HG03432 (cell line): ENCODE measurements at regions not wholly inside any gene's neighbourhood (a gene's known extent, or its start where the extent isn't known, plus 50 kb on each side); places are given as distances from the start of the nearest gene placed in this dataset.

Experiments
- ATAC-seq: cut with Tn5 transposase; IDR thresholded peaks from one replicate; pipeline ENCODE4 v1.9.1; 2021; ENCODE audit warnings: mild to moderate bottlenecking, moderate library complexity; ENCODE audit not compliant: unreplicated experiment

DNA sequence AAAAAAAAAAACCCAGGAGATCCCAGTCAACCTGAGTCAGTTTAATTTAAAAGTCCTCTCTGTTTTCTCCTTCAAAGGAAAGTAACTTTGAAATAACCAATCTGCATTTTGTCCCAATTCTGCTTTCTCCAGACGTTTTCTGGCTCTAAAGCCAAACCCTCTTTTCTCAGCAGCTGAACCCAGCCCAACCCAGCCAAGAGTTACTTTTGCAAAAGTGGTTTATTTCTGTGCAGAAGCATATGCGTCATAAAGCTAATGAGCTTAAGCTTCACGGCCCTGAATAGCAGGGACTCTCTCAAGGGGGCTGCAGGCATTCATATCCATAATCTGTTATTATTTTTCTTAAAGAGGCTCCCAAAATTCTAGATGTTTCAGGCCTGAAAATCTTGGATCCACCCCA, 176.6 kb downstream of the GALC start:
- no peak for ATAC-seq

DNA sequence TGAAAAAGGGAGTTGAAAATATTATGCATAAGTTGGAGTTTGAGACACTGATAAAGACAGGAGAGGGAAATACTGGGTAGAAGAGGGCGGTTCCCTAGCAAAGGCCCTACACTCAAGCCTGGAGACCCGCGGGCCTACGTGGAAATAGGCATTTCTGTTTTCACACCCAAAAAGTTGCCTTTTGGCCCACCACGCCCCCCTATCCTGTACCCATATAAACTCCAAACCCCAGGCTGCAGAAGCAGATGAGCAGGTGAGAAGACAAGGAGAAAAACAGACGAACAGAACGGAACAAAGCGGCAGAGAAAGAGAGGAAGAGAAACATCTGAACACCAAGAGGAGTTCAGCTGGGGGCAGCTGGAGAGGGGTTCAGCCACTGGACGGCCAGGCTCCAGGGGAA, 177.9 kb downstream of the GALC start:
- no peak for ATAC-seq

DNA sequence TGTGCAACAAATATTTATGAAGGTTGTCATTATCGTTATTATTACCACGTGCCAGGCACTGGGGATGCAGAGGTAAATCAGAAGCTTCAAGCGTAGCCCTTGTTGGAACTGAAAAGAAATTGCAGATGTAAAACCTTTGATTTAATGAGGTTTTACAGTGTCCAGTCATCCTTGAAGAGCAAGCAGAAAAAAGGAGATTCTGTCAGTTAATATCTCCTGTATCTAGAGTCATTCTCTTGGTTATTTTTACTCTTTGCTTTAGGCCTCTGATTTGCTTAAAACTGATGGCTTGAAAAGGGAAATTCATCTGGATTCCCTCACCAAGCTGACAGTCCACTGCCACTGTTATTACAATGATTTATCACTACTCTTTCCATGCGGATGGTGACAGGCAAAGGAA, 179.3 kb downstream of the GALC start:
- ATAC-seq: no peak

DNA sequence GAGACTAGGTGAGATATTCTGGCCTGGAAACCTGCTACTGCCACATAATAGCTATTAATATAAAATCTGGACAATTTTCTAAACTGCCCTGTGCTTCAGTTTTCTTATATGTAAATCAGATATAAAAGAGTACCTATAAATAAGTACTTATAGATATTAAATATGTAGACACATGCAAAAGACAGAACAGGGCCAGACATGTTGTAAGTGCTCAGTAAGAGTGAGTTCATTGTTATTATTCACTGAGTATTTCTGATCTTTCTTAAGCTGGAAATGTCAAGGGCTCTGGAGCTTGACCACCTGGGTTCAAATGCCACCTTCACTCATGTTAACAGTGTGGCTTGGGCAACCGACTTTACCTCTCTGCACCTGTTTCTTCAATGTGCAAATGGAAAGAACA, 179.8 kb downstream of the GALC start:
- ATAC-seq: no peak

DNA sequence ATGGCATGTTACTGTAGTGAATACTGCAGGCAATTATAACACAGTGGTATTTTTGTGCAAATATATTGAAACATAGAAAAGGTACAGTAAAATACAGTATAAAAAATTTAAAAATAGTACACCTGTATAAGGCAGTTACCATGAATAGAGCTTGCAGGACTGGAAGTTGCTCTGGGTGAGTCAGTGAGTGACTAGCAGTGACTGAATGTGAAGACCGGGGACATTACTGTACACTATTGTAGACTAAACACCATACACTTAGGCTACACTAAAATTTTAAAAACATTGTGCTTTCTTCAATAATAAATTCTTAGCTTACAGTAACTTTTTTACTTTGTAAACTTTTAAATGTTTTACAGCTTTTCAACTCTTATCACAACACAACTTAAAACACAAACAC, 181.7 kb downstream of the GALC start:
- ATAC-seq: no peak

DNA sequence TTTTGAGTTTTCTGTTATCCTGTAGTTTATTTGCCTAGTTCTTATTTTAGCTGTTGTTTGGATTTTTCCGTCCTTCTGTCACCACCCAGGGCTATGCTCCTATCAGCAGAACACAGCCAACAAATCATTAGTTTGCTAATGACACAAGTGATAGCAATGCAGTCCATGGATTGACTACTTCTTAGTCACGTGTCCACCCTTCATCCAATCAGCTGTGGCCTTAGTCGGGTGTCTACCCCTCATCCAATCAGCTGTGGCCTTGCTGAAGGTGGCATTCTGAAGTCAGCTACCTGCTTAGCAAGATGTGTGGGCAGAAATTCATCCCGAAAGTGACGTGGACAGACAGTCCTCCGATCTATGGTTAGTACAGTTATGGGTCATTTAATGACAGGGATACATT, 182.3 kb downstream of the GALC start:
- ATAC-seq: no peak

DNA sequence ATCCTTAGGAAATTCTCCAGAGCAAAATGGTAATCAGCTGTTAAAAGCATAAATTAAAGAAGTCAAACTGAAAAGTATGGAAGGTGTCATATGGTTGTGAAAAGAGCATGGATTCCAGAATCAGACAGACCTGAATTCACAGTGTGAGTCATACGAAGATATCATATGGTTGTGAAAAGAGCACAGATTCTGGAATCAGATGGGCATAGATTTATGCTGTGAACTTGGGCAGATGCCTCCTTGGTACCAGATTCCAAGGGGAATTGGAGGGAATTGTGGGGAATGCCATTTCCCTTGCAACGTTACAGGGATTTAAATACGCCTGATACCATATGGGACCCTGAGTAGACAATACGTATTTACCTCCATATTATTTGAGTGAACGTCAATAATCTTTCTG, 183.7 kb downstream of the GALC start:
- ATAC-seq: no peak

DNA sequence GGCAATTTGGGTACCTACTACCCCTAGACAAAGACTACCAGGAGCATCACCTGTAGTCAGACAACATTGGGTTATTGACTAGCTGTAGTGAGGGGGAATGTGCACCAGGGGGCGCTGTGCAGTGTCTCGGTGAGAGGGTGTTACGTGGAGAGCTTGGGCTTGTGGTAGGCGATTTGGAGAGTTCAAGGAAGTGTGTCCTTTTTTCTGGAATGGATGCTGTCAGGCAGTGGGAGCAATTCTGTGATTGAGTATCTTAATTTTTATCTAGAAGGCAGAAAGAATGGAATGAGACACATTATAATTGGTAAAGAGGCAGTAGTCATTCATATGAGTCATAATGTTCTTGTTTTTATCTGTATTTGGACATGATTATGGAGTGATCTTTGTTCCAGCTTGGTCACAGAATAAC, 187.7 kb downstream of the GALC start:
- peak; percentile 86 for ATAC-seq

DNA sequence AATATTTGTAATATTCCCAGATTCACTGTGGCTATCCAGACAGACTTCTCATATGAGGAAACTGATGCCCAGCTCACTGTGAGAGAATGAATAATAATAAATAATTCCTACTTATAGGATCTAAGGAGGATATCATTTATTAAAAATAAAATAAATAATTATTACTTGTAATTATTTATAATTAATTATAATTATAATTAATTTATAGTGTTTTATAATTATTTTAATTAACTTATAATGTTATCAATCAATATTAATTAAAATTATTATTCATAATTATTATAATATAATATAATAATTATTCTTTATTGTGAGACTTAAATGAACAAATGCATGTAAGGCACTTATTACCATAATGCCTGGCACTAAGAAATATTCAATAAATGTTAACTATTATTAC, 192.8 kb downstream of the GALC start:
- ATAC-seq: no peak

DNA sequence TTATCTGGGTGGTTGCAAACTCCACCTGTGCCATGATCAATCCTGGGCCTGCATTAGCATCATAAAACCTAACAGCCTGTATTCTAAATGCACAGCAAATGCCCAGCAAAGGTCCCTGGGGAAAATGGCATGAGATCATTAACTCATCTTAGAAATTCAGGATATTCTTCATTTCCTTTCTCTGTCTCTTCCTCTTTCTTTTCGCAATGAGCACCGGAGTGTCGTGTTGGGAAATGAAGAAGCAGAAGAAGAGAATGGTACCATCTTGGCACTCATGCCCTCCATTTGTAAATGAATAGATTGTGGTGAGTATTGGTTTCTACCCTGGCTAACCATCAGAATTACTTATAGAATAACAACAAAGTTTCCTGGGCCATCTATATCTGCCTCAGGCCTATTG, 193.6 kb downstream of the GALC start:
- ATAC-seq: no peak

DNA sequence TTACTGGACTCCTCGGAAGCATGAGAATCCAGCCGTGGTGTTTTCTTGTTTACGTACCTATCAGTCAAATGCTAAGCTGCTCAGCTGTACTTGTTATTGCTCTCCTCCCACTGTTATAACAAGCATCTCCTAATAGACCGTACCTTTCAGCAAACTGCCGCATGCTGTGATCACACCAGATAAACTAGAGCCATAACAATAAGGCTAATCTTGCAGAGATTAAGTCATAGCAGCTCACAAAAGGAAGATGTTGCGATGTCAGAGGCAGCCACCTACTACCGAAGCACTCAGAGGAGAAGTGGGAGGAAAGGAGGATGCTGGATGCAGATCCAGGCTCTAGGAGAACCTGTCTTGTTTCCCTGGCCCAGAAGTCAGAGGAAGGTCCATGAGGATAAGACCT, 196.0 kb downstream of the GALC start:
- ATAC-seq: no peak

DNA sequence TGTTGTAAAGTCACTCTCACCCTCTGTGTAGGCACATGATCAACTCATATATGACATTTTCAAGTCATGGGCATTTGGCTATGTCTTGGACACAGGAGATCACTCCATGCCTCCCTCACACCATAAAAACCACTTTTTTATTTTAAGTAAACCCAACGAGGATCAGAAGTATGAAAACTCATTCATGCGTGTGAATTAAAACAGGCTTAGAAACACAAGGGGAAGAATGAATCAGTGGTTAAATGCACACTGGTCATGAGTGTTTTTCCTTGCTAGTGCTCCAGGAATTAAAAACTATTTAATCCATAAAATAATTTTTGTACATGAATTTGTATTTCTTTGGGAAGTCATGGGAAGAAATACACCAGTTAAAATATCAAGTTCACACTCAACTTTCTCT, 198.4 kb downstream of the GALC start:
- ATAC-seq: no peak

DNA sequence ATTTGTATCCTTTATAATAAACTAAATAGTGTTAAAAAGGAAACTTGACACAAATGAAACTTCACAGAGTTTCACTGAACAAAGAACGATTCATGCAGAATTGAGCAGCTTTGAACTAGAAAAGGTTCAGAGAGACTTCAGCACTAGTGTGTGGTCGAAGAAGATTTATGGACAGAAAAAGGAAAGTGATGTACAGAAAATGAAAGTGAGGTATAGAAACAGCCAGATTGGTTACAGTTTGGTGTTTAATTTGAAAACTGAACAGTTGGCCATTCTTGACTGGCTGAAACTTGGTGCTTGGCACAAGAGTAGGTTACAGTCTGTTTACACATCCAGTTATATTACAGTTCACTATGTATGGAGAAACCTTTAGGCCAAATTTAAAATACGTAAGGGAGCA, 207.1 kb downstream of the GALC start:
- peak; percentile 85 for ATAC-seq

DNA sequence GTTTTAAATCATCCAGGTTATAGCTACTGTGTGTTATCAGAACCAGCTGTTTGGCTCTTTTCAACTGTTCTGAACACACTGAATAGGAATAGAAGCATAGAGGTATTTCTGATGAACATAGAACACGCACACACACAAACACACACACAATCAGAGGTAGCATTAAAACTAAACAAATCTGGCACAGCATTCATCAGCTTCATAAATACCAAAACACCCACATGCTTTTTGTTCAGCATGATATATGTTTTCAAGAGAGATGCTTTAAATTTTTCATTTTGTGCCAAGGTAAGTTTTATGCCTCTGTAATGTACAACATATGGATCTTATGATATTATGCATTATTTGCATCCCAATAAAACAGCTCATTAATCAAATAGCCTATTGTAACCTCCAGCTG, 208.6 kb downstream of the GALC start:
- no peak for ATAC-seq

DNA sequence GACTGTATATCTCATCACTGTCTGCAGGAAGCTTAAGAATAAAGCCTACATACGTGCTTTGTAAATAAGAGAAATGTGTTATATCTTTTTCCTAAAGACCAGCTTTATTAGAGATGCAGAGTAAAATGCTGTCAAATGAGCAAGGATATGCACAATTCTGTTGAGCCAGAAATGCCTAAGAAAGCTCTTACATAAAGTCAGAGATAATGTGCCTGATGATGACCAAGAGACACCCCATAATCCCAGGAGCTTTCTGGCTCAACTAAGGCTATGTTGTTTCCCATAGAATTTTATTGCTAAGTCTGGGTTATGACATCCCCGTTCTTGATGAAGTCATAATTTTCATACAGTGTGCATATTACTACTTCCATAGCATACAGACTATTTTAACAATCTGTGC, 209.9 kb downstream of the GALC start:
- no peak for ATAC-seq

DNA sequence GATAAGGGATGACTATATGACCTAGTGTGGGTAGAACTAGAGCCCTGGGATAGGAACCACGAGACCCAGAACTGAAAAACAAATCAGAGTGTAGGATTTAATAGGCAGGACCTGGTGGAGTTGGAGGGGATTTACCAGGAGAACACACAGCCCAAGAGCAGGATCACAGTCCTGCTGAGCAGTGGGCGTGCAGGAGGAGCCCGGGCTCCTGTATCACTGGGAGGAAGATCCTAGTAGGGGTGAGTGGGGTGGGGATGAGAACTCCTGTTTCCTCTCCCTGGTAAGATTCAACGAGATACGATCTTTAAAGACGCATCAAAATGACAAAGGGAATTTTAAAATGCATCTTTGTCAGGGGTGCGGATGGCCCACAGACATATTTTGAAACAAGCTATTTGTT, 220.1 kb downstream of the GALC start:
- ATAC-seq: no peak

DNA sequence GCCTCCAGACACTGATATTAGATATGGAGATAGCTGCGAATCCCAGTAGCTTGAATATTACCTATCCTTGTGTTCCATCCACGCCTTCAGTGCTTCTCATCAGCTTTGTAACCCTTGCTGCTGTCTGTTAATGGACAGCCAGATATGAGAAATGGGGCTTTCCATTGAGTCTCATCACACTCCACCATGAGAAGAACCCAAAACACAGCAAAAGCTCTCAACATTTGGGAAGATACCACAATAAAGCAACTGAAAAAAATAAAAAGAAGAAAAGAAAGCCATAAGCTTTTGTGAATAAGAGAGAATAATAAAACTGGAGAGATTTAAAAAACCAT, 225.4 kb downstream of the GALC start:
- ATAC-seq: peak; percentile 92

DNA sequence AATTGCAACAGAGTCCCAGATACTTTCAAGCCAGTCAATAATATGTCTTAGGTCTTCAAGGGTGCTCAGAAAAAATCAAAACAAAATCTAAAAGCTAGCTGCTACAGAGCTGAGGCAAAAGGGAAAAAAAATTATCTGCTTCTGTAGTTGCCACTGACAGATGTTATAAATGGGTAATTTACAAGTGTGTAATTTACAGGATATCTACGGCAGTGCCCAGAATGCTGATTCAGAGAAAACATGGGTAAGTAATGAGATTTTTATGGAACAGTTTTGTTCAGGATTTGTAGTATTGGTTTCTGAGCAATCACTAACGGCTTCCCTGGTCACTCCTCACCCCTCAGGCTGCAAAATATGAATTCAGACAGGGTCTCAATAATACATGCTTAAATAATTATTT, 234.1 kb downstream of the GALC start:
- no peak for ATAC-seq

DNA sequence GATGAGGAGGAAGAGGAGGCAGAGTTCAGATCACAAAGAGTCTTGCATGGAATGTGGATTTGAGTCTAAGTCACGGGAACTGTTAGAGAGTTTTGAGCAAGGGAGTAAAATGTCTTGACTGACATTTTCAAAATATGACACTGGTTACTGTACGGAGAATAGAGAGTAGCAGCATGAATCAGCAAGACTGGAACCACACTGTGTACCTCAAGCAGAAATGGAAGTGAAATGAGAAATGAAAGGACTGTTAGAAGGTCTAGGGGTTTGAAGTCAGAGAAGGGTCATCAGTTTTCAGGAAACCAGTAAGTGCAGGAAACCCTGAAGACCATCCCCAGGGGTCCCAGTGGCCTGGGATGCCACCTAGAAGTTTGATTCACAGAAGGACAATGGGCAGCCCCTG, 236.3 kb downstream of the GALC start:
- peak; percentile 78 for ATAC-seq

DNA sequence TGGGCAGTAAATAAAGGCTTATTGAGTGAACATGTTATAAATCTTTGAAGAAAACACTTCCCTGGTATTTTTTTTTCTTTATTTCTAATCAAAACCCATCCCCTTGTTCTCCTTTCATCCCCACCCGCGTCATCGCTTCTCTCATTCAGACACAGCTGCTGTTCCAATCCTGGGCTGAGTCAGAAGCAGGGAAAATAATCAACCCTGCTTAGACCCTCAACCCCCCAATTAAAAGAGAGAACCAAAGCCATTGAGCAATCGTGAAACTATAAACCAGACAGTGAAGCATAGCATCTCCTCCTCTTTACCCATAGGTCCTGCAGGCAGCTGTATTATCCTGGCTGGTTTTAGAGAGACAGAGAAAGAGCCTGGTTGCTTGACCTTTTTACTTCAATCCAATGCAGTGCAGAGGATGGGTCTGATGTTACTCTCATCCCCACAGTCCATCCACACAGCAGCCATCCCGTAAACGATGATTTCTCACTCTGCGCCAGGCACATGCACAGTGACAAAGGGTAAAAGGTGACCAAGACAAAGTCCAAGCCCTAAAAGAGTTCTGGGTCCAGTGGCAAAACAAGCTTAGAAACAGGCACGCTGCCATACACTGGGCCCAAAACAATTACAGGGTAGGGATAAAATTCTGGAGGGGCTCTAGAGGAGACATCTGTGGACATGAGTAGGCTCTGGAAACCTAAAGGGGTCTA, 238.3 kb downstream of the GALC start:
- no peak for ATAC-seq

DNA sequence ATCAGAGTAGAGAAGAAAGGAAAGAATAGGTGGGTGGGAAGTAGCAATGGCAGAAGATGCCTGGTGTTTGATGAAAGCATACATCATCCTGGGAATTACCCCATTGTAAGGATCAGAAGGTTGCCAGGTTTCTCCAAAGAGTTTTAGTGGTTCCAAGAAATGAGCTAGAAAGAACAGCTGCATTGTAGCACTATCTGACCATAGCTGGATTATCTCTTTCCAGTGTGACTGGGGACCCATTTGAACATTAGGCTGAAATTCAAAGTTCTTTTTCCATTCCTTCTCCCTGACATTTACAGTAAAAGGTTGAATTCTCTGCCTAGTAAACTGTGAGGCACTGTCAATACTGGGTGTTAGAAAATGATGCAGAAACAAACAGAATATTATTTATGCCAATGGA, 244.4 kb downstream of the GALC start:
- no peak for ATAC-seq

DNA sequence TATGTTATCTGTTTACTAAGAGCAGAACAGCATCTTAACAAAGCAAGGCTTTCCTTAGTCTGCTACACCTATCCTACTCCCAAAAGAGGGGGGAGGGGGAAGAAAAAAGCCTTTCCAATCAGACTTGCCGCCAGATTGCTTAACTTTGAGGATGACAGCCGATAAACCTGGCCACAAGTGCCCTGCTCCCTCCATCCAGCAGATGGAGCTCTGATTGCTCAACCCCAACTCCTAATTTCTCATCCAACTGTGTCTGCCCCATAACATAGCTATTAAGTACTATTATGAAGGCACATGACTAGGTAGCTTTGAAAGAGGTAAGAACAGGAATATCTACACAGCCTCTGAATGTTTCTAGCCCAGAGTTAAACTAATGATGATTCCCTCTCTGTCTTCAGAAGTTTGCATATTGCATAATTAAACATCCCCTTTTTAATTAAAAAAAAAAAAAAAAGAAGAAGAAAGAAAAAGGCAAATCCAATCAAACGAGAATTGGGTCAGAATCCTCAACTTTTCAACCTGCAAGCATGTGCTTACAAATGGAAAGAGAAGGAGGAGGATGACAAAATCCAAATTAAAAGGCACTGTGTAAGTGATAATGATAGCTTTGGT, 247.4 kb downstream of the GALC start:
- ATAC-seq: peak; percentile 89
